ENCODE measurements at regions not wholly inside any gene's neighbourhood (a gene's known extent, or its start where the extent isn't known, plus 50 kb on each side); places are given as distances from the start of the nearest gene placed in this dataset.

- TF ChIP-seq, protein P1, sequence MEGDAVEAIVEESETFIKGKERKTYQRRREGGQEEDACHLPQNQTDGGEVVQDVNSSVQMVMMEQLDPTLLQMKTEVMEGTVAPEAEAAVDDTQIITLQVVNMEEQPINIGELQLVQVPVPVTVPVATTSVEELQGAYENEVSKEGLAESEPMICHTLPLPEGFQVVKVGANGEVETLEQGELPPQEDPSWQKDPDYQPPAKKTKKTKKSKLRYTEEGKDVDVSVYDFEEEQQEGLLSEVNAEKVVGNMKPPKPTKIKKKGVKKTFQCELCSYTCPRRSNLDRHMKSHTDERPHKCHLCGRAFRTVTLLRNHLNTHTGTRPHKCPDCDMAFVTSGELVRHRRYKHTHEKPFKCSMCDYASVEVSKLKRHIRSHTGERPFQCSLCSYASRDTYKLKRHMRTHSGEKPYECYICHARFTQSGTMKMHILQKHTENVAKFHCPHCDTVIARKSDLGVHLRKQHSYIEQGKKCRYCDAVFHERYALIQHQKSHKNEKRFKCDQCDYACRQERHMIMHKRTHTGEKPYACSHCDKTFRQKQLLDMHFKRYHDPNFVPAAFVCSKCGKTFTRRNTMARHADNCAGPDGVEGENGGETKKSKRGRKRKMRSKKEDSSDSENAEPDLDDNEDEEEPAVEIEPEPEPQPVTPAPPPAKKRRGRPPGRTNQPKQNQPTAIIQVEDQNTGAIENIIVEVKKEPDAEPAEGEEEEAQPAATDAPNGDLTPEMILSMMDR (IDR thresholded peaks at IDR 0.05) = no peak
- no peak for TF ChIP-seq POLR2A (IDR thresholded peaks at IDR 0.05)
Measured at GRCh38 chr4:33772582-33772981, 2471.7 kb downstream of the ARAP2 start.

All from right lobe of liver (tissue), 4 donors.